ENCODE measurements at regions not wholly inside any gene's neighbourhood (a gene's known extent, or its start where the extent isn't known, plus 50 kb on each side); places are given as distances from the start of the nearest gene placed in this dataset.

- no peak for TF ChIP-seq ARID4B (CRISPR knock-in tag; IDR thresholded peaks at IDR 0.05)
- TF ChIP-seq ZFP1 (CRISPR knock-in tag; IDR thresholded peaks at IDR 0.05): no peak
- no peak for TF ChIP-seq SMAD3 (CRISPR knock-in tag; conservative IDR thresholded peaks at IDR 0.05)
- TF ChIP-seq, protein P1, sequence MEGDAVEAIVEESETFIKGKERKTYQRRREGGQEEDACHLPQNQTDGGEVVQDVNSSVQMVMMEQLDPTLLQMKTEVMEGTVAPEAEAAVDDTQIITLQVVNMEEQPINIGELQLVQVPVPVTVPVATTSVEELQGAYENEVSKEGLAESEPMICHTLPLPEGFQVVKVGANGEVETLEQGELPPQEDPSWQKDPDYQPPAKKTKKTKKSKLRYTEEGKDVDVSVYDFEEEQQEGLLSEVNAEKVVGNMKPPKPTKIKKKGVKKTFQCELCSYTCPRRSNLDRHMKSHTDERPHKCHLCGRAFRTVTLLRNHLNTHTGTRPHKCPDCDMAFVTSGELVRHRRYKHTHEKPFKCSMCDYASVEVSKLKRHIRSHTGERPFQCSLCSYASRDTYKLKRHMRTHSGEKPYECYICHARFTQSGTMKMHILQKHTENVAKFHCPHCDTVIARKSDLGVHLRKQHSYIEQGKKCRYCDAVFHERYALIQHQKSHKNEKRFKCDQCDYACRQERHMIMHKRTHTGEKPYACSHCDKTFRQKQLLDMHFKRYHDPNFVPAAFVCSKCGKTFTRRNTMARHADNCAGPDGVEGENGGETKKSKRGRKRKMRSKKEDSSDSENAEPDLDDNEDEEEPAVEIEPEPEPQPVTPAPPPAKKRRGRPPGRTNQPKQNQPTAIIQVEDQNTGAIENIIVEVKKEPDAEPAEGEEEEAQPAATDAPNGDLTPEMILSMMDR (IDR thresholded peaks at IDR 0.05 in 2 of 3, conservative IDR thresholded peaks at IDR 0.05 in 1 of 3; ENCODE audit: insufficient read depth in 2 of 3, low read depth in 1 of 3, low read length in 3 of 3): no peak
- no peak for TF ChIP-seq ZNF140 (CRISPR knock-in tag; IDR thresholded peaks at IDR 0.05)
- no peak for TF ChIP-seq HSF4 (CRISPR knock-in tag; IDR thresholded peaks at IDR 0.05; ENCODE audit: borderline replicate concordance)
These were observed 185.7 kb downstream of the LINC00237 start (continued) for GRCh38 chr20:20920433-20920832.

Data from K562 (cell line).